HK-2 (cell line): ENCODE measurements at regions not wholly inside any gene's neighbourhood (a gene's known extent, or its start where the extent isn't known, plus 50 kb on each side); places are given as distances from the start of the nearest gene placed in this dataset.

ENCODE experiments used
- DNase-seq: peaks from one replicate; pipeline ENCODE4 v3.0.0-alpha.2; 2018; ENCODE audit not compliant: unreplicated experiment

- DNase-seq: no peak
These were observed 549.0 kb upstream of the LUZP2 start for GRCh38 chr11:23947883-23948282.

DNA sequence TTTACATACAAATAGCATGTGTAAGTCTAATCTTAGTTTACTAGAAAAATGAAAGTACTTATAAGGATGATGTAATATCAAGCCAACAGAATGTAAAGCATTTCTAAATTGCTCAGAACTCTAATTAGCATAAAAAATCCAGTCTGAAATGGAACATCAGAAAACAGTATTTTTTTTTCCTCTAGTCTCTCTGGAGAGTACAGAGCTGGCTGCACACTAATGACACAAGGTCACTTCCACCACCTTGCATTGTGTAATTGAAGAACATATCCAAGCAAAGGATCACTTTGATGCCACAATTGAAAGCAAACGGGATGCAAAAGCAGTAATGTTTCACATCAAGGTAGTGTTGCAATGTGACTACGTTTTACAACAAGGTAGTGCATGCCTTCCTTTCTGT, 548.0 kb upstream of the LUZP2 start:
- DNase-seq: no peak

DNA sequence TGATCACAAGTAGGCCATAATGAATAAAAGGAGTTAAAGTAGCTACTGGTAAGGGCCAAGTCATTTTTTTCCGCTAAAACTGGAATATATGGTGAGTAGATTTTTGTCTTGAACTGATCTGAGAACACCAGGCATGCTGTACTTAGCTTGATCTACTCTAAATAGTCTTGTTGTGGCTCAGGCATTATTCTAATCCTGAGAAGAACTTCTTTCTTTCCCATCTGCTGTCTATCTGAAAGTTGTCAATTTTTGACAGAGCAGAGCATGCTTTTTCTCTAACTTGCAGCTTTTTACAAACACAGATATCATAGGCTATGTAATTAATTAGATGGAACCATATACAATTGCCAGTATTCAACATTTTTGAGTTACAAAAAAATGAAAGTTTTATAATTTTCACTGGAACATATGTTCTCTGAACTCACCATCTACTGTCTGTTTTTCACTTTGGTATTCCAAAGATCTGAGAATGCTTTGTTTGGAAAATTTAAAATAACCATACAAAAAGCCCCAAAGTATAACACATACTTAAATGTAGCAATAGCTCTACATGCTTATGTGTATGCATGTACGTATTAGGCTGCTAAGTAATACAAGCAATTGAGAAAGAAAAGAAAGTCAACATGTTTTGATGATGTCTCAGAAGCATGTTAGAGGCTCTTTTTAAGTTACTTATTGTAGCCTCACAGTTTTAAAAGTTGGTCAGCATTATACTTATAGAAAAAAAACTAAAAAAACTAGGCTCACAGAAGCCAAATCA, 542.7 kb upstream of the LUZP2 start:
- DNase-seq: no peak

DNA sequence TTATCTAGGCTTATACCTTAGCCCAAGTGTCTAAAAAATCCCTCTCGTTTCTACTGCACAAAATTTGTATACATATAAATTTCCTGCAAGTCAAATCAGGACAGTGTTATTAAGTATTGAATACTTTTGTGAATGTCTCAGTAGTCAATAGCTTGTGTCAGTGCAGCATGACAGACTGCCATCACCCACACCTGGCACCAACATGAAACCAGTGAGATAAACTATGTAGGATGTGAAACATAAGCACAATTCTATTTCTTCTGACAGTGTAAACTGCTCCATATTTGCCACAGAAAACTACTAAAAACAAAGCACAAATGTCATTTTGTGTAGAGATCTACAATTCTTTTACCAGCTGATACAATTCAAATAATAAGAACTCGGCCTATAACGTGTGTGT, 542.1 kb upstream of the LUZP2 start:
- DNase-seq: no peak

GRCh38 chr11:23956586-23956985, 540.3 kb upstream of the LUZP2 start:
- DNase-seq: no peak

DNA sequence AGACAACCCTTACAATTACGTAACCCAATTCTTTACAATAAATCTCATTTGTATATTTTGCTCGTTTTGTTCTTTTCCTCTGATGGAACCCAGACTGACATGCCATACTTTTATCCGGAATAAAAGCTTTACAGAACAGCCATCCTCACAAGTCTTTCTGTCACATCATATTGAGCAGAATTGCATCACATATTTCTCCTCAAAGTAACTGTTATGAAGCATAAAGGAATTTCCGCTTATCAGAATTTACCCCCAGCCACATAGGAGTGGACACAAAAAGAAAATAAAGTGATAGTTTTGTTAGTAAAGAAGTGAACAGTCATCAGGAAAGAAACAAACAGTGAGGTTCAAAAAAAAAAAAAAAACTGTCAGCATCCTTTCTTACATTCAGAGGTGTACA, 539.5 kb upstream of the LUZP2 start:
- no peak for DNase-seq

DNA sequence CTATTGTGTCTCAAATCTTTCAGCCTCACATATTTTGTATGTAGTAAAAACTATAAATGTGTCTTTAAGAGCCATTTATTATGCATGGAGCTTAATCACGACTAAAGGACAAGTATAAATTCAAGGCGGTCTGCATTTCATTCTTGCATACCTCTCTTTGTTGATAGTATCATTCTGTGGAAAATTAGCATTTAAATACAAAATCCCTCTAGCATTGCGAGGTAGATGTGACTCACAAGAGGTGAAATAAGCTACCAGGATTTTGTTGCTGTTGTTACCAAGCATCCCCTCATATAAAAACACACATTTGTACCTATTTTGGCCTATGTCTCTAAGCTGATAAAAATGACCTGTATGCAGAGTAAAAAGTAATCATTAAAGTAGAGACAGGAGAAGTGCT, 537.4 kb upstream of the LUZP2 start:
- no peak for DNase-seq

DNA sequence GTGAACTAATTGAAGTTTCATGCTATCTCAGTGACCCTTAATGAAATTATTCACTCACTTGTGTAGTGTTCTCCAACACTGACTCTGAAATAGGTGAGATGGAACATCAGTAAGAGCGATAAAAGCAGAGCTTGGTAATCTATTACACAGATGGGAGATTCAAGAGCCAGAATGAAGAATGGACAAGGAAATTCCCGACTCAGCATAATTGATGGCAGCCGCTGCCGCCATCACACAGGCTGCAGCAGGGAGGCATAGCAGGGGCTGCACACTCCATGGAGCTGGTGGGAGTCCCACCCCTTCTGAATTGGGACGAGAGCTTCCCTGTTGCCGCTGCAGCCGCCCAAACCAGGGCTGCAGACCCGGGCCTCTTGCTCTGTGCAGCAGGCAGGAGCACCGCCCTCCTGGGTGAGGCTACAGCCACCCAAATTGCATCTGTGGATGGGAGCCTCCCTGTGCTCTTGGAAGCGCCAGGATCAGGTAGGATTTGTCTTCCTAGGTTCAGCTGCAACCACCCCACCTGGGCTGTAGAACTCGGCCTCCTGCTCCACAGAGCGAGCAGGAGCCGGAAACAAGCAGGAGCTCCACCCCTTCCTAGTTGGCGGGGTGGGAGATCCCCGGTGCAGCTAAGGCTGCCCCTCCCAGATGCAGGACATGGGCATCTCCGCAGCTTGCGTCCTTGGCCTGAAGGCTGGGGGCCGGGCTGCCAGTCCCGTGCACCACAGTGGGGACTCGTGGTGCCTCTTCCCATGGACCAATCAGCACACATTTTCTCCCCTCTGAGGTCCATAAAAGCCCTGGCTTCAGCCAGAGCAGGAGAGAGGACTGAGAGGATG, 535.1 kb upstream of the LUZP2 start:
- no peak for DNase-seq

- no peak for DNase-seq
These were observed 523.6 kb upstream of the LUZP2 start for GRCh38 chr11:23973244-23973643.

DNA sequence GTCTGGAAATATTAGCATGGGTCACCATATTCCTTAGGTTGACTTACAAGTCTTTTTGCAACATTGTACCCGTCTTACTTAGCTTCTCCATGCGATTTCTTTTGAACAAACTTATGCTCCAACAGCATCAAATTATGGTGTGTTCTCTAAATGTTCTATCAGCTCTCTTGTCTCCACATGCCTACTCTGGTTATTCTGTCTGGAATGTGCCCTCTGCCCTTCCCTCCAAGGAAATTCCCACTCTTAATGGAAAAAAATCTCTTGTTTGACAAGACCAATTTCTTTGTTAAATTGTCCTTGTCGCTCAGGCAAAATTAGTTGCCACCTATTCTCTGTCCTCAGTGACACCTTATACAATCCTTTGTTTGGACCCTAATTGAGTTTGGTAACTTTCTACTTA, 522.8 kb upstream of the LUZP2 start:
- DNase-seq: no peak

- DNase-seq: no peak
These were observed 522.3 kb upstream of the LUZP2 start for GRCh38 chr11:23974601-23975000.

- DNase-seq: no peak
These were observed 520.4 kb upstream of the LUZP2 start for GRCh38 chr11:23976426-23976825.

DNA sequence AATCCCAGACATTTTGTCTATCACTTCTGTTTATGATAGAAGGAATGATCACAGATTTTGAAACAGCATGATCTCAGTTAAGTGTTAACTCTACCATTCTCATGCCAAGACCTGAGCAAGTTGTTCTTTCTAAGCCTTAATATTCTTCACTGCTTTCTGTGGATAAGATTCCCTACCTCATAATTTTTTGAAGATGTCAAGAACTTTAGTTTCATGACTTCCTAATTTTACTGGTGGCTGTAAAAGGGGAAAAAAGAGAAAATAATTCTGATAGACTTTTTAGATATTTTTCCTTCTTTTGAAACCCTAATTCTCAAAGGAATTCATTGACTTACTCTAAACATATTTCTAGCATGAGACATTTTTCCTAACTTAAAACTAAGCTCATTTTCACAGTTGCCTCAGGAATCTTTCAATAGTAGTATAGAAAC, 520.0 kb upstream of the LUZP2 start:
- DNase-seq: no peak

DNA sequence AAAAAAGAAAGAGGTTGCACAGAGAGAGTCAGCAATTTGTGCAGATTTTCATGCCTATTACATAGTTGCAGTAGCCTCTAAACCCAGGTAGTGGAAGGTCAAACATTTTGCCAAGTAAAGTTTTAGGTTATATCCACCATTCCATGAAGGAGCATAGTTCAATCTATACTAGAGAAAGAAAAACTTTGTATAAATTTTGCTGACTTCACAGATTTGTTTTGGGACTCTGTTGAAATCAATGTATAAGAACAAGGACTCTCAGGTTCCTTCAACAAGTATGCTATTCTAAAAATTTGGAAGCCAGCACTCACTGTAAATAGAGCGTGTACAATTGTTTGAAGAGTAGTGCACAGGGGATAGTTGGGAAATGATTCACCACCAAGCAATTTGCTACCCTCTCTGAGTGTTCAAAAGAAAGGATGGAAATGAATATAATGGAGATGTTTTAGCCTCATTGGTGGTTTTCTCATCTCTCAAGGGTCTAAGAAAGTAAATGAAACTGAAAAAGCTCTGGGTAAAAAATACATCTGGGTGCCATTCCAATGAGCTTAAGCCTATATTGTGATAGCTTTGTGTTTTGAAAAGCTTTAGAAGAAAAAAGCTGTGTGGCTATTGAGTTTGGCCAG, 508.4 kb upstream of the LUZP2 start:
- DNase-seq: no peak

GRCh38 chr11:23990346-23991164, 506.3 kb upstream of the LUZP2 start:
- no peak for DNase-seq

- DNase-seq: no peak
These were observed 505.7 kb upstream of the LUZP2 start for GRCh38 chr11:23991165-23991539.

DNA sequence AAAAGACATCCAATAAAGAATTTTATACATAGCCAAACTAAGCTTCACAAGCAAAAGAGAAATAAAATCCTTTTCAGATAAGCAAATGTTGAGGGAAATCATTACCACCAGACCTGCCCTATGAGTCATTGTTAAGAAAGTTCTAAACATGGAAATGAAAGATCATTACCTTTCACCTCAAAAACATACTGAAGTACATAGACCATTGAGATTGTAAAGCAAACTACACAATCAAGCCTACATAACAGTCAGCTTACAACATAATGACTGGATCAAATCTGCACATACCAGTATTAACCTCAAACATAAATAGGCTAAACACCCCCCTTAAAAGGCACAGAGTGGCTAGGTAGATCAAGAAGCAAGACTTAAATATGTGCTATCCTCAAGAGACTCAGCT, 501.0 kb upstream of the LUZP2 start:
- no peak for DNase-seq

- DNase-seq: no peak
These were observed 499.5 kb upstream of the LUZP2 start for GRCh38 chr11:23997356-23997755.

- no peak for DNase-seq
These were observed 491.5 kb upstream of the LUZP2 start for GRCh38 chr11:24005202-24005876.

- no peak for DNase-seq
These were observed 453.0 kb upstream of the LUZP2 start for GRCh38 chr11:24043842-24044241.

DNA sequence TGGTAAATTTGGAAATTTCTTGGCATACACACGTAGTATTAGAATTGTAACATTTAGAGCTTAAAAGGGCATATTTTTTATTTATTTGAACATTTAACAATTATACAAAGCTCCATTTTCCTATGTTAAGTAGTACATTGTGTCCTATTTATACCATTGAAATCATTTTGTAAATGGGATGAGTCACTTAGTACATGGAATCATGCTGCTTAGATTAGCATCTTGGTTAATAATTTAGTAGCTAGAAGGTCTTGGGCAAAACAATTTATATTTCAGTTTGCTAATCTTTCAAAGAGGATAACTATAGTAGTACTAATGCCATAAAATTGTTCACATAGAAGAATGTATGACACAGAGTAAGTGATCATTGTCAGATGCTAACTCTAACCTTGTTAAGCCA, 450.1 kb upstream of the LUZP2 start:
- DNase-seq: no peak
